K562 (cell line): ENCODE measurements at regions not wholly inside any gene's neighbourhood (a gene's known extent, or its start where the extent isn't known, plus 50 kb on each side); places are given as distances from the start of the nearest gene placed in this dataset.

Source experiments
- BCOR ChIP-seq: fragments of 450-650 bp; IDR thresholded peaks from 2 replicates; pipeline ENCODE4 v1.6.1; 2016
- CREB1 ChIP-seq, 2 experiments: sonication (generic) in 1 of 2; formaldehyde crosslinking in 1 of 2; IDR thresholded peaks; 2 replicates each; pipeline versions ENCODE4 v1.6.1 to v1.8.0; 2012 to 2022; ENCODE audit warnings: inconsistent platforms in 1 of 2, mild to moderate bottlenecking in 1 of 2, missing genetic modification reagents in 1 of 2, moderate library complexity in 1 of 2
- EZH2 ChIP-seq: IDR thresholded peaks from 2 replicates; pipeline ENCODE4 v1.6.1; 2012; ENCODE audit warnings: low read depth, mild to moderate bottlenecking, inconsistent platforms, low read length, borderline replicate concordance
- IRF1 ChIP-seq: sonication (generic); formaldehyde crosslinking; IDR thresholded peaks from 2 replicates; pipeline ENCODE4 v1.8.0; 2022; ENCODE audit warnings: missing genetic modification reagents, mild to moderate bottlenecking, borderline replicate concordance
- KDM1A ChIP-seq, 2 experiments: fragments of 450-650 bp; IDR thresholded peaks; 2 replicates each; pipeline ENCODE4 v1.6.1; 2016; ENCODE audit warnings: mild to moderate bottlenecking in 2 of 2
- MTA2 ChIP-seq: fragments of 450-650 bp; IDR thresholded peaks from 2 replicates; pipeline ENCODE4 v1.6.1; 2016; ENCODE audit warnings: low read depth
- POLR2A ChIP-seq: fragments of 450-650 bp; conservative IDR thresholded peaks from 2 replicates; pipeline ENCODE4 v1.6.1; 2016
- RAD21 ChIP-seq, 2 experiments: fragments of 250-450 bp in 1 of 2; fragments of 450-650 bp in 1 of 2; sonication (Bioruptor Pico) in 1 of 2; formaldehyde crosslinking in 1 of 2; IDR thresholded peaks in 1 of 2; conservative IDR thresholded peaks in 1 of 2; 2 replicates each; pipeline versions ENCODE4 v1.4.0 to v1.8.0; 2020 to 2022; ENCODE audit warnings: mild to moderate bottlenecking in 2 of 2, moderate library complexity in 1 of 2
- SP1 ChIP-seq: sonication (generic); formaldehyde crosslinking; IDR thresholded peaks from 2 replicates; pipeline ENCODE4 v1.8.1; 2022; ENCODE audit warnings: mild to moderate bottlenecking, missing genetic modification reagents
- ZBTB17 ChIP-seq: fragments of 450-650 bp; formaldehyde crosslinking; IDR thresholded peaks from 2 replicates; pipeline ENCODE4 v1.4.0; 2020; ENCODE audit warnings: mild to moderate bottlenecking
- ZFP91 ChIP-seq: sonication (generic); formaldehyde crosslinking; IDR thresholded peaks from 2 replicates; pipeline ENCODE4 v1.8.0; 2022; ENCODE audit warnings: mild to moderate bottlenecking, missing genetic modification reagents

- TF ChIP-seq RAD21 (CRISPR knock-in tag; conservative IDR thresholded peaks at IDR 0.05 in 1 of 2, IDR thresholded peaks at IDR 0.05 in 1 of 2) (no peak), KDM1A (IDR thresholded peaks at IDR 0.05) (no peak), SP1 (CRISPR knock-in tag) (no peak), ZFP91 (CRISPR knock-in tag) (no peak), IRF1 (CRISPR knock-in tag) (no peak), ZBTB17 (no peak), EZH2 (no peak), POLR2A (no peak), BCOR (no peak), CREB1 (IDR thresholded peaks at IDR 0.05) (no peak), CREB1 (CRISPR knock-in tag; IDR thresholded peaks at IDR 0.05) (no peak), MTA2 (no peak)
Measured at GRCh38 chr12:76178452-76178851, 94.0 kb upstream of the NAP1L1 start.
